ENCODE measurements at regions not wholly inside any gene's neighbourhood (a gene's known extent, or its start where the extent isn't known, plus 50 kb on each side); places are given as distances from the start of the nearest gene placed in this dataset.

- TF ChIP-seq CTCF (IDR thresholded peaks at IDR 0.05; ENCODE audit: extremely low read depth, insufficient read depth, missing control alignments): no peak
- in situ Hi-C loops (cut with MboI; ENCODE audit: low pct_unique_long_range_greater_than_20kb, low sequenced_read_pairs, unreplicated experiment): no loop called here
- DNase-seq (ENCODE audit: low spot score): no peak
These were observed 96.1 kb downstream of the OR2K2 start for GRCh38 chr9:111233963-111234362.

- no peak for DNase-seq (ENCODE audit: low spot score)
- in situ Hi-C loops (cut with MboI; ENCODE audit: low pct_unique_long_range_greater_than_20kb, low sequenced_read_pairs, unreplicated experiment): no loop called here
- no peak for TF ChIP-seq CTCF (IDR thresholded peaks at IDR 0.05; ENCODE audit: extremely low read depth, insufficient read depth, missing control alignments)
These were observed 96.8 kb downstream of the OR2K2 start for GRCh38 chr9:111232997-111233790.

- in situ Hi-C loops (cut with MboI; ENCODE audit: low pct_unique_long_range_greater_than_20kb, low sequenced_read_pairs, unreplicated experiment): no loop called here
- DNase-seq (ENCODE audit: low spot score): no peak
- no peak for TF ChIP-seq CTCF (IDR thresholded peaks at IDR 0.05; ENCODE audit: extremely low read depth, insufficient read depth, missing control alignments)
These were observed 98.0 kb downstream of the OR2K2 start for GRCh38 chr9:111231801-111232580.

- DNase-seq (ENCODE audit: low spot score): no peak
- in situ Hi-C loops (cut with MboI; ENCODE audit: low pct_unique_long_range_greater_than_20kb, low sequenced_read_pairs, unreplicated experiment): no loop called here
- no peak for TF ChIP-seq CTCF (IDR thresholded peaks at IDR 0.05; ENCODE audit: extremely low read depth, insufficient read depth, missing control alignments)
These were observed 107.3 kb downstream of the OR2K2 start for GRCh38 chr9:111222757-111223156.

GRCh38 chr9:111212874-111213273, 117.2 kb downstream of the OR2K2 start:
- no peak for DNase-seq (ENCODE audit: low spot score)
- in situ Hi-C loops (cut with MboI; ENCODE audit: low pct_unique_long_range_greater_than_20kb, low sequenced_read_pairs, unreplicated experiment): no loop called here
- TF ChIP-seq CTCF (IDR thresholded peaks at IDR 0.05; ENCODE audit: extremely low read depth, insufficient read depth, missing control alignments): no peak

- no peak for DNase-seq (ENCODE audit: low spot score)
- in situ Hi-C loops (cut with MboI; ENCODE audit: low pct_unique_long_range_greater_than_20kb, low sequenced_read_pairs, unreplicated experiment): no loop called here
- no peak for TF ChIP-seq CTCF (IDR thresholded peaks at IDR 0.05; ENCODE audit: extremely low read depth, insufficient read depth, missing control alignments)
These were observed 131.1 kb downstream of the OR2K2 start for GRCh38 chr9:111198936-111199335.

All from GM13977 (cell line).